Activated naive CD8-positive, alpha-beta T cell (primary cell): ENCODE measurements at regions not wholly inside any gene's neighbourhood (a gene's known extent, or its start where the extent isn't known, plus 50 kb on each side); places are given as distances from the start of the nearest gene placed in this dataset.
"Not testable (repeated sequence)": the region's sequence is repeated elsewhere in the genome, so short reads cannot be mapped to it uniquely, and the experiment has no call there.

Experiments used
- H3K27ac Mint-ChIP-seq: one replicate; pipeline ENCODE4 v1.8.0; 2021; ENCODE audit warnings: mixed read lengths
- H3K27me3 Mint-ChIP-seq: one replicate; pipeline ENCODE4 v1.8.0; 2021; ENCODE audit warnings: mixed read lengths
- H3K36me3 Mint-ChIP-seq: one replicate; pipeline ENCODE4 v1.8.0; 2021; ENCODE audit warnings: mixed read lengths
- H3K4me1 Mint-ChIP-seq: one replicate; pipeline ENCODE4 v1.8.0; 2021; ENCODE audit warnings: low read depth, mixed read lengths
- H3K4me3 Mint-ChIP-seq: one replicate; pipeline ENCODE4 v1.8.0; 2021; ENCODE audit warnings: mild to moderate bottlenecking, mixed read lengths
- H3K9me3 Mint-ChIP-seq: one replicate; pipeline ENCODE4 v1.8.0; 2021; ENCODE audit warnings: low read depth, mixed read lengths

DNA sequence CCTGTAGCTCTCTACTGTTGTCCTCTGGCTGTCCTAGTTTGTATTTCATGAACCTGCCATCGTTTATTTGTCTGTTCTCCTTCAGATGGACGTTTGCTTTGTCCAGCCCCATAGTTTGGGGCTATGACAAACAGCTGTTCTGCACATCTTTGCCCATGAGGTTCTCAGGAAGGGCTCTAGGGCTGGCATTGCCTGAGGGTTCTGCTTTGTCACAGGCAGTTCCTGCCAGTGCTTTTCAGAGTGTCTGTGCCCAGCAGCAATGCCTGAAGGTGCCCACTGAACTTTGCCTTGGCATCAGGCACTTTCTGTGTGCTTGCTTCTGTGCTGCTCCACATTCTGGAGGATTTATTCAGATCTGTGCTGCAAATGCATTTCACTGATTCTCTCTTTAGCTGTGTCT is 361.3 kb downstream of the TMEM121 start:
- H3K36me3 Mint-ChIP-seq: no peaks in the 10 kb centered on the region
- peaks cover 2% of the 10 kb centered on the region for H3K4me1 Mint-ChIP-seq
- no peak overlapping the region for H3K27ac Mint-ChIP-seq
- no peak overlapping the region for H3K4me3 Mint-ChIP-seq
- no peaks in the 10 kb centered on the region for H3K27me3 Mint-ChIP-seq
- H3K9me3 Mint-ChIP-seq: no peaks in the 10 kb centered on the region

DNA sequence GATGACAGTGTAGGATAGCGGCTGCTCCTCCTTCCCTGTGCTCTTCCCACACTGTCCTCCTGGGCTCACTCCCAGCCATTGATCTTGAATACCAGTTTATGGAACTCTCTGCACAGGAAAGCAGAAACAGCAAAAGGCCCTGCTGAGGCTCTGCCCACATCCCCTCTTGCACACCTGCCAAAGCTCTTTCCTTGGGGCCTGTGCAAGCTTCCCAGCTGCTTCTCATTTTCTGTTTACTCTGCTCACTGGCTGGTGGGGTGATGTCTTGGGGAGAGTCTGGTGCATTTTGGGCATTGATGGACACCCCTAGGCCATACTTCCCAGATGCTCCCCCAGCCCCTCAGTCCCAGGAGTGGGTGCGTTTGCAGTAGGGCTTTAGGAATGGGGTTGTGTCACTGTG is 361.8 kb downstream of the TMEM121 start:
- no peak overlapping the region for H3K27ac Mint-ChIP-seq
- H3K4me1 Mint-ChIP-seq: peaks cover 2% of the 10 kb centered on the region
- no peaks in the 10 kb centered on the region for H3K27me3 Mint-ChIP-seq
- H3K36me3 Mint-ChIP-seq: no peaks in the 10 kb centered on the region
- H3K4me3 Mint-ChIP-seq: no peak overlapping the region
- H3K9me3 Mint-ChIP-seq: no peaks in the 10 kb centered on the region

DNA sequence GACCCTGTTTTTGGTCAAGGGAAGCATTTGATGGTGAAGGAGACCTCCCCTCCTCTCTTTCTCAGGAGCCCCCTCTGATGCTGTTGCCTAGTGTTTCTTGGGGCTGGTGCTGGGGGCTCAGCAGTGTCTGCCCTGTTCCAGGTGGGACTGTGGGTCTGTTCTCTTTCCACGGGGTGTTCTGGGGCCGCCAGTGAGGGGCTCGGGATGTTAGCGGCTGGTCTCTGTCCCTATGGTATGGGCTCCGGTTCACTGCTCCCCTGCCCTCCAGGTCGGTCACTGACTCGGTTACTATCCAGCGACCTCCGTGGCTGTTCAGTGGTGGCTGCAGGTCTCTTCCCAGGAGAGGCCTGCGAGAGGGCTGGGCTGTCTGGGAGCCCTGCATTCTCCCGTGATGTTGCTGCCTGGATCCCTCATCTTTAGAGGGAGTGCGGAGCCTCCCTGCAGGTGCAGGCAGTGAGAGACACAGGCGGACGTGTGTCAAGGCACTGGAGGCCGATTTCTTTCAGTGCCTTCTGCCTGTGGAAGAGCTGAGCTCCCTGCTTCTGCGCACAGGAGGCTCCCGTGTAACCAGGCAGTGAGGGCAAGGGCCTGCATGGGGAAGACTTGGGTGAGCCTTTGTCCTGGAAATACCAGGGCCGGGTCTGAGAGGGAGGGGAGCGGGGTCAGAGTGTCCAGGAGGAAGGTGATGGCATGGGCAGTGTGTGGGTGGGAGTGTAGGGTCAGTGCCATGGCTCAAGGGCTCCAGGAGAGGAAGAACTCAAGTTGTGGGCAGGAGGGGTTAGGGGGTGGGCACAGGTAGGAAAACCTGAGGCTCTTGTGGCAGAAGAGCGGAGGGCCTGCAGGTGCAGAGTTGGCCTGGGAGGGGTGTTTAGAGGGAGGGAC is 362.6 kb downstream of the TMEM121 start:
- Mint-ChIP-seq H3K27me3 (no peaks in the 10 kb centered on the region), H3K27ac (no peak overlapping the region), H3K36me3 (no peaks in the 10 kb centered on the region), H3K4me3 (no peak overlapping the region), H3K4me1 (peaks cover 2% of the 10 kb centered on the region), H3K9me3 (no peaks in the 10 kb centered on the region)

DNA sequence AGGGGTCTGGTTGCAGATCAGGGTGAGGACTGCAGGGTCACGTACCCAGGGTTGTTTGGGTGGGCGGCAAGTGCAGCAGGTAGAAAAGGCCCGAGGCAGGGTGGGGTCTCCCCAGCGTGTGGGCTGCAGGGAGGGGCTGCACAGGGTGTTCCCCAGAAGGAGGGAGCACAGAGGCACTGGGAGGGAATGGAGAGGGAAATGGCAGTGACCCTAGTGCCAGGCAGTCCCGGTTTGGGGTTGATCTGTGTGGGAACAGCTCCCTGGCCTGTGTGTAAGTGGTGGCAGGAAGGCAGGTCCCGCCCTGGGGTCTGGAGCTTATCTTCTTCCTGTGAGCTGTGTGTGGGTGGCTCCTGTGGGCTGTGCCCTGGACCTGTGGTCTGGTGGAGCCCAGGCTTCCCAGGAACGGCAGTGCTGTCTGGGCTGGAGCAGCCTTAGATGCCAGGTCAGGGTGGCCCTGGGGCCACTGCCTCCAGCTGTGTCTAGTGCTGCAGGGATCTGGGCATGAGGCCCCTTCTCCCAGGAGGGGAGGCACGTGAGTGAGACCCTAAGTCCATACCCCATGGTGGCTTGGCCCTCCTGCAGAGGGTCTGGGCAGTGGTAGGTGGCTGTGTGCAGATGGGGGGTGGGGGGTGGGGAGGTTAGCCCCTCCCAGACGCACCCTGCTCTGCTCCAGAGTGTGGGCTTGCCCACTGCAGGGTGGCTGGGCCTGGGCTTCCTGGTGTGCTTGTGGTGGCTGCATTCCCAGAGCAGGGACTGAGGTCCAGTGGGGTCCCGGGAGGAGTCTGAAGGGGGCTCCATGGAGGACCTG is 363.5 kb downstream of the TMEM121 start:
- Mint-ChIP-seq H3K4me1 (peaks cover 2% of the 10 kb centered on the region), H3K9me3 (no peaks in the 10 kb centered on the region), H3K27me3 (no peaks in the 10 kb centered on the region), H3K4me3 (no peak overlapping the region), H3K27ac (no peak overlapping the region), H3K36me3 (no peaks in the 10 kb centered on the region)

DNA sequence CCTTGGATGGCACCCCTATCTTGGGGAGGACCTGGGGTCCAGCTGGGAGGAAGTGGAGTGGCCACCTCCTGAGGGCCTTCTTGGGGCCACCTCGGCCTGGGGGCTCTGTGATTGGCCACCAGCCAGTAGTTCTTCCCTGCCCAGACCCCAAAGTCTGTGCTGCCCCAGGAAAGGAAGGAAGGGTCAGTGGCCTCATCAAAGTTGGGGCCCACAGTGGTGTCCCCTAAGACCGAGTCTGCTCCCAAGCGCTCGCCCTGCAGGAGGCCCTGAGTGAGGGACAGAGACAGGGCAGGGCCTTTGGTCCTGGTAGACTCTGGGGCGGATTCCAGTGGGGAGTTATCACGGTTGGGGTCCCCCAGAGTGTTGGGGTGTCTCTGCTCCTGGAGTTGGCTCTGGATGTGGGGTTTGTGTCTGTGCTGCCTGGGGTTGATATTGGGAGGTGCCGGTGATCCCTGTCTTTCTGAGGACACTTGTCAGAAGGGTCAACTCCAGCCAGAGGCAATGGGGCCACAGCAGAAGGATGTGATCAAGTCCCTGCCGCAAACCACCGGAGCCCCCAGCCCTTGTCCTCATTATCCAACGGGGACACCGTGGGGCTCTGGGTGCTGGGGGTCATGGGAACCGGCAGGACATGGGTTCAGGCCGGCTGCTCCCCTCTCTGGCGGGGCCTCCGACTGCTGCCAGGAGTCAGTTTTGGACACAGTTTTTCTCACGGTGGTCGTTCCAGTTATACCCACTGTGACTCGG is 364.3 kb downstream of the TMEM121 start:
- H3K9me3 Mint-ChIP-seq: no peaks in the 10 kb centered on the region
- no peak overlapping the region for H3K4me3 Mint-ChIP-seq
- no peaks in the 10 kb centered on the region for H3K36me3 Mint-ChIP-seq
- H3K27ac Mint-ChIP-seq: no peak overlapping the region
- peaks cover 2% of the 10 kb centered on the region for H3K4me1 Mint-ChIP-seq
- no peaks in the 10 kb centered on the region for H3K27me3 Mint-ChIP-seq

DNA sequence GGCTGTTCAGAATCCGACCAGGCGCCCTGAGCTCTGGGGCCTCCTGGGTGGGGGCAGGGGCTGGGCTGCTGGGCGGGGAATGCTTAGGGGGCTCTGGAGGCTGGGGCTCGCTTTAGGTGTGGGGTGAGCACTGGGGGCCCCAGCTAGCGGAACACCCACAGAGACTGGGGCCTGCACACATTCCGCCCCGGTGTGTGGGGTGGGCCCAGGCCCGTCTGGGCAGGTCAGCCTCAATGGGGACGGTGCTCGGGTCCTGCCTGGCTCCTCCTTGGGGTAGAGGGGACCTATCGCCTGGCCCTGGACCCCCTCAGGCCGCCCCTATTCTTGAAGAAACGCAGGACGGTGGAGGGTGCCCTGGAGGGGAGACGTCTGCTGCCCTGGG is 364.8 kb downstream of the TMEM121 start:
- Mint-ChIP-seq H3K27ac (no peak overlapping the region), H3K4me3 (no peak overlapping the region), H3K36me3 (no peaks in the 10 kb centered on the region), H3K9me3 (no peaks in the 10 kb centered on the region), H3K4me1 (peaks cover 2% of the 10 kb centered on the region), H3K27me3 (no peaks in the 10 kb centered on the region)

DNA sequence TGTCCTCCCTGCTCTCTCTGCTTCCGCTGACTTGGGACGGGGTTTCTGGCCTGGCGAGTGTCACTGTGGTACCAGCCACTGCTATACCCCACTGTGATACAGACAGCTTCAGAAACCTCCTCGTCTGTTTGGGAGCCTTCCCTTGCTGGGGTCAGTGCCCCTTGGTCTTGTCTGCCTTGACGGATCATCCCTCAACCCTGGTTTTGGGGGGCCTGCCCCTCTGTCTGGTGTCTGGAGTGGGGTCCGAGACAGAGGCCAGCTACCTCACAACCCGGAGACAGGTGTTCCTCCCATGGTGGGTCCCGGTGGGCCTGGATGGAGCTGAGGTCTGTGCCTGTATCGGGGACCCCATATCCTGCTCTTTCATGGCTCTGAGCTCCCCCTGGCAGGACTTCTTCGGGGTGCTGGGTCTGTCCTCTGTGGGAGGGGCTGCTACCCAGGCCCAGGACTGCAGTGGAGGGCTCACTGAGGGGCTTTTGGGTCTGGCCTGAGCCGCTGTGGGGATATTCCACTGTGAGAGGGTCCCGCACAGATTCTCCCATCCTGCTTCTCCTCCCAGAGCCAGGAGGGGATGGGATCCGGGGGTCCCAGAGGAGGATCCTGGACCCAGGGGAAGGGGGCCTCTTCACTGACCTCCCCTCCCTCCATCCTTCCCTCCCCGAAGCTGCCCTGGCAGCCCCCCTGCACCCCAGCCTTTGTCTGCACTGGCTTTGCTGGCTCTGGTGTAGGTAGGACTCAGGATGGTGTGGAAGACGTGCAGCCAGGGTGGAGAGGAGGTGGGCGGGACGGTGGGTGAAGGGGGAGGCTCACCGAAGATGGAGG is 365.5 kb downstream of the TMEM121 start:
- no peaks in the 10 kb centered on the region for H3K36me3 Mint-ChIP-seq
- H3K27ac Mint-ChIP-seq: no peak overlapping the region
- no peaks in the 10 kb centered on the region for H3K9me3 Mint-ChIP-seq
- H3K4me1 Mint-ChIP-seq: peaks cover 5% of the 10 kb centered on the region
- H3K27me3 Mint-ChIP-seq: no peaks in the 10 kb centered on the region
- H3K4me3 Mint-ChIP-seq: no peak overlapping the region

DNA sequence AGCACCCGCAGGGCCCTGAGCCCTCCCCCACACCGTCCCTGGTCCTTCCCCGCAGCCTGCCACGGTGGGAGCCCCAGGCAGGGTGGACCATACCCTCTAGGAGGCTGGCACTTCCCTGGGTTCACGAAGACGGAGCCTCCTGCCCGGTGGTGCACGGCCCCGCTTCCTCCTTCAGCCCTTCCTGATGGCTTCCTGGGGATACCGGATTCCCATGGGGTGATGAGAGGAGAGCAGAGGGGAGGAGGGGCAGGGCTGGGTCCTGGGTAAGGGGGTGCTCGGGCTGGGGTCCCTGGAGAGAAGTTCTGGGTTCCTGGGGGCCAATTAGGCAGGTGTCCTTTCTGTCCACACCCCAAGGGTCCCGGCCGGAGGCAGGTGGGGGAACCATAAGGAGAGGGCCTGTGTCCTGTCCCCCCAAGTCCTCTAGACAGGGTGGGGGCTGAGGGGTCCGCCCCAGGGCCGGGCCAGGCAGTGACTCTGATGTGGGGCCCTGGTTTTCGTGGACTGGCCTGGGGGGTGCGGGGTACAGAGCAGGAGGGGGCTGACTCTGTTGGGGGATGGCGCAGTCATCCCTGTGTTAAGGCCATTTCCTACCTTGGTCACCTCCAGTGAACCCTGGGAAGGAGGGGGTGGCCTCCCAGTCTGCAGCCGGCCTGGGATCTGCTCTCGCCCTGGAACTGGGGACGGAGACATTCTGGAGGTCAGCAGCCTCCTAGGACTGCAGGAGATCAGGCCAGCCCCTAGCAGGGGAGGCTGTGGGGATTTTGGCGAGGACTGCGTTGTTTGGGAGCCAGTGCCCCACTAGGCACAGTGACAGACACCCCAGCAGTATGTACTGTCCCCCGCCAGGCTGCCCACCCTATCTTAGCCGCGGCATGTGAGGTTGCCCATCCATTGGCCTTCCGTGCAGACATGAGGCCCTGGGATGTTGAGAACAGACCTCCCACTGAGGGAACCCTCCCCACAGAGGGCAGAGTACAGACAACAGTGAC is 366.4 kb downstream of the TMEM121 start:
- not testable (repeated sequence) for H3K9me3 Mint-ChIP-seq, H3K4me1 Mint-ChIP-seq, H3K4me3 Mint-ChIP-seq, H3K27me3 Mint-ChIP-seq, H3K27ac Mint-ChIP-seq, H3K36me3 Mint-ChIP-seq

DNA sequence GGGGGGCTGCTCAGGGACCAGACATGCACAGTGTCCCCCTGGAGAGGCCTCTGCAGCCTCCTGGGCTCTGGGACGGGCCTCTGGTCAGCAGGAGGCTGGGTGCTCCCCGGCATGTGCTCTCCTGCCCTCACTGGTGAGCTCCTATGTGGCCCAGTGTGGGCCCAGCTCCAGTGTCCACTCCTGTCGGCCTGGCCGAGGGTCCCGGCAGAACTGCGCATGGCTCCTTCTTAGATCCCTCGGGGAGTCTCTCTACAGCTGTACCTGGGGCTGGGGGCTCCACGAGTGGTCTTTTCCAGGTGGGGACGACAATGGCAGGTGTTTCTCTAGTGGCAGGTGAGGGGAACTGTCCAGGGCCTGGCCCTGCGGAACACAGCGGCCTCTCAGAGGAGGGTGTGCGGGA is 367.3 kb downstream of the TMEM121 start:
- H3K4me1 Mint-ChIP-seq, H3K36me3 Mint-ChIP-seq, H3K9me3 Mint-ChIP-seq, H3K27ac Mint-ChIP-seq, H3K4me3 Mint-ChIP-seq, H3K27me3 Mint-ChIP-seq: not testable (repeated sequence)

DNA sequence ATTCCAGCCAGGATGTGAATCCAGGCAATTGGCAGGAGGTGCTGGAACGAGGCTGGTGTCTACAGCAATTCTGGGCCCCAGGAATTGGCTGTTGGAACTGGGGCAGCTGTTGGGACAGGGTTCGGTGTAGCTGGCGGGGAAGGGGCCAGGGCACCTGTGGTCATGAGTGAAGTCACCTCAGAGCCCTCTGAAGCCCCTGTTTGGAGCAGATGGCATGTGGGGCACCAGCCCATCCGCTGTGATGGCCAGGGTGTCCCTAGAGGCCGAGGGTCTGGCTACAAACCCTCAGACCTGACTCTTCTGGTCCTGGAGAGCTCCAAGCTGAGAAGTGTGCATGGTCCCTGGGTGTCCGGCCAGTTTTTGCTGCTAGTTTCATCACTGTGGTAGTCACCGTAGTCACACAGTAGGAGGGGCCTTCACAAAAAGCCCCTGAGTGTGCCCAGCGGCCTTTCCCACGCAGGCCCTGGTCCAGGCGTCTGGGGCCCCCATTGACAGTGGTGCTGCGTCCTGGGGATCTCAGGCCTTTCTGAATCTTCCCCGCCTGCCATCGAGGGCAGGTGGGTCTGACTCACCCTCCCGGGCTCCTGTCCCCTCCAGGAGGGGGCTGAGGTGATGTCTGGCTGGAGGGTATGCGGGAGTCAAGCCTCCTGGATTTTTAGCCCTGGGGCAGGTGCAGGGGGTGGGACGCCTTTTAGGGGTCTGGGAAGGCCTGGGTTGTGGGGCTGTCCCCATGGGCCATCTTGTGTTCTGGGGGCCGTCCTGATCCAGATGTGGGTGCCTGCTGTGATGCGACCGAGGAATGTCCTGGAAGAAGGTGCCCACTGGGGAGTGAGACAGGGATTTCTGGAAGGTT is 368.0 kb downstream of the TMEM121 start:
- no peaks in the 10 kb centered on the region for H3K36me3 Mint-ChIP-seq
- H3K9me3 Mint-ChIP-seq: no peaks in the 10 kb centered on the region
- no peak overlapping the region for H3K27ac Mint-ChIP-seq
- no peaks in the 10 kb centered on the region for H3K27me3 Mint-ChIP-seq
- H3K4me3 Mint-ChIP-seq: no peak overlapping the region
- peaks cover 8% of the 10 kb centered on the region for H3K4me1 Mint-ChIP-seq

DNA sequence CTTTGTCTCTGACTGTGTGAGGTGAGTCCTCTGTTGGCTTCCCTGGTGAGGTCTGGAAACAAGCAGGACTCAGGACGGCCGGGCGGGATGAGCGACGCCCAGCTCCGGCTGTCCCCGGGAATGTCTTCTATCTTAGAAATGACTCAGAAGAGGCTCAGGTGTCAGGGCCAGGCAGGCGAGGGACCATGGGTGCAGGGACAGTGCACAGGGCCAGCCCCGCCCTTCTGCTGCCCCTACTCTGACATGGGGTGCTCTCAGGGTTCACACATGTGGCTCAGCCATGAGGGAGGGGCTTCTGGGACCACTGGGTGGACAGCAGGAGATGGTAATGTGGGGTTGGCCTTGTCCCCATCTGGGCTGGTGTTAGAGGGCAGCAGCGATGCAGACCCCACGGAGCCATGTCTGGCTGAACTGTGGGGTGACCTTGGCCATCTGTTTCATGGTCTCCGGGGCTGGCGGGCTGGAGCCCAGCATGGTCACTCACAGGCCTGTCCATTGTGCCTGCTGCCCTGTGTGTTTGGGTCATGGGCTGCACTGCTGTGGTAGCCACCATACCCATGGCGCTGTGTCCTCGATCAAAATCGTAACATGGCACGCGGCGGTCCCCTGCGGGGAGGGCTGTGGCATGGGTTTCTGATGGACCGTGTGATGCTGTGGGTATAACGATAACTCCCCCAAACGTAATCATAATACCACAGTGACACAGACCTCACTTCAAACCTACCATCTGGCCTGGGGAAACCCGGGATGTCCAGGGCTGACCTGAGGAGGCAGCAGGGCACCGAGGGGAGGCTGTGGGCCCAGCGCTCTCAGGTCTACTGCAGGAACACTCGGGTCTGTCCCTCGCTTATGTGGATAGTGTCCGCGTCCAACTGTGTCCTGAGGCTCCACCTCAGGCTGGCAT is 368.8 kb downstream of the TMEM121 start:
- Mint-ChIP-seq H3K4me1 (peaks cover 6% of the 10 kb centered on the region), H3K4me3 (no peak overlapping the region), H3K36me3 (no peaks in the 10 kb centered on the region), H3K9me3 (no peaks in the 10 kb centered on the region), H3K27me3 (no peaks in the 10 kb centered on the region), H3K27ac (no peak overlapping the region)

DNA sequence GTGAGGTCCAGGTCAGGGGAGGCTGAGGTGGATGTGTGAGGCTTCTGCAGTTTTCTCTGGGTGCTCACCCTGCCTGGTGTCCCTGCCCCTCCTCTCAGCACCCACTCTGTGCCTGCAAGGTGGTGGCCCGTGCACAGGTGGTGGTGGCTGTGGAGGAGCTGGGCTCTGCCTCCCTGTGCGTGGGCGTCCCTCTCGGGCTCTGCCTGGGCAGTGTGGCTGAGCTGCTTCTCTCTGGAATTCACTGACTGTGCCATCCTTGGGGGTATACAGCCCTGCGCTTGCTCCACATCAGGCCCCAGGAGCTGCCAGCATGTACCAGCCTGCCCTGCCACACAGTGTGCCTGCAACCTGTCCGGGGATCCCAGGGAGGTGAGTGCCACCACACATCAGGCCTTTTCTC is 369.8 kb downstream of the TMEM121 start:
- not testable (repeated sequence) for H3K36me3 Mint-ChIP-seq, H3K4me1 Mint-ChIP-seq, H3K27ac Mint-ChIP-seq, H3K9me3 Mint-ChIP-seq, H3K27me3 Mint-ChIP-seq, H3K4me3 Mint-ChIP-seq
